Upper lobe of left lung (tissue), 4 donors: ENCODE measurements at regions not wholly inside any gene's neighbourhood (a gene's known extent, or its start where the extent isn't known, plus 50 kb on each side); places are given as distances from the start of the nearest gene placed in this dataset.

Source experiments
- EP300 ChIP-seq, 4 donors: sonication (generic); formaldehyde crosslinking; IDR thresholded peaks; one replicate each; pipeline ENCODE4 v1.5.1; 2017; ENCODE audit warnings: antibody characterized with exemption in 4 of 4, control low read depth in 2 of 4
- POLR2A ChIP-seq, 4 donors: fragments of 450-650 bp; IDR thresholded peaks; one replicate each; pipeline ENCODE4 v1.5.1; 2016 to 2017; ENCODE audit warnings: antibody characterized with exemption in 4 of 4, mild to moderate bottlenecking in 2 of 4
- POLR2AphosphoS5 ChIP-seq, 2 donors: sonication (generic); formaldehyde crosslinking; IDR thresholded peaks; one replicate each; pipeline ENCODE4 v1.5.1; 2017; ENCODE audit warnings: antibody characterized with exemption in 2 of 2
- TF ChIP-seq, protein P1 (sequence below), 6 experiments: fragments of 450-650 bp in 4 of 6; fragments of 200-600 bp in 2 of 6; sonication (generic) in 2 of 6; IDR thresholded peaks; one replicate each; pipeline ENCODE4 v1.5.1; 2016 to 2019; ENCODE audit warnings: antibody characterized with exemption in 6 of 6

DNA sequence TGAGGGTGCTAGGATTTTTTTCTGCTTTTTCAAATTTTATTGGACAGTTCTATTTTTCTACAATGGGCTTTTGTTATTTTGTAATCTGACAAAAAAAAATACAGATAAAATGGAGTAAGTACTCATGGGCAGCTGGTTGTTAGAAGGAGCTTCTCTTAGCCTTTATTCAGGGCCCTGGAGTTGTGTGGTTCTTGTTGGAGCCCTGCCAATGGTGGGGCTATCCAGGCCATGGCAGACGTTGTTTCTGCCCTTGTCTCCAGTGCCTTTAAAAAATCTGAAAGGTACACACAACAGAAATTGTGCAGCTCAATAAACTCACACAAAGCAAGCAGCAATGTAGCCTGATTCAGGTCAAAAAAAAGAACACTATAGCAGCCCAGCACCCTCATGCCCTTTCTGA is 153.5 kb upstream of the GALNT2 start:
- TF ChIP-seq, protein P1, sequence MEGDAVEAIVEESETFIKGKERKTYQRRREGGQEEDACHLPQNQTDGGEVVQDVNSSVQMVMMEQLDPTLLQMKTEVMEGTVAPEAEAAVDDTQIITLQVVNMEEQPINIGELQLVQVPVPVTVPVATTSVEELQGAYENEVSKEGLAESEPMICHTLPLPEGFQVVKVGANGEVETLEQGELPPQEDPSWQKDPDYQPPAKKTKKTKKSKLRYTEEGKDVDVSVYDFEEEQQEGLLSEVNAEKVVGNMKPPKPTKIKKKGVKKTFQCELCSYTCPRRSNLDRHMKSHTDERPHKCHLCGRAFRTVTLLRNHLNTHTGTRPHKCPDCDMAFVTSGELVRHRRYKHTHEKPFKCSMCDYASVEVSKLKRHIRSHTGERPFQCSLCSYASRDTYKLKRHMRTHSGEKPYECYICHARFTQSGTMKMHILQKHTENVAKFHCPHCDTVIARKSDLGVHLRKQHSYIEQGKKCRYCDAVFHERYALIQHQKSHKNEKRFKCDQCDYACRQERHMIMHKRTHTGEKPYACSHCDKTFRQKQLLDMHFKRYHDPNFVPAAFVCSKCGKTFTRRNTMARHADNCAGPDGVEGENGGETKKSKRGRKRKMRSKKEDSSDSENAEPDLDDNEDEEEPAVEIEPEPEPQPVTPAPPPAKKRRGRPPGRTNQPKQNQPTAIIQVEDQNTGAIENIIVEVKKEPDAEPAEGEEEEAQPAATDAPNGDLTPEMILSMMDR (IDR thresholded peaks at IDR 0.05): no peak
- TF ChIP-seq POLR2A (IDR thresholded peaks at IDR 0.05) (no peak), EP300 (IDR thresholded peaks at IDR 0.05) (no peak), POLR2AphosphoS5 (IDR thresholded peaks at IDR 0.05) (no peak)
